GM19455 (cell line): ENCODE measurements at regions not wholly inside any gene's neighbourhood (a gene's known extent, or its start where the extent isn't known, plus 50 kb on each side); places are given as distances from the start of the nearest gene placed in this dataset.

Source experiments
- ATAC-seq: cut with Tn5 transposase; IDR thresholded peaks from one replicate; pipeline ENCODE4 v1.9.1; 2021; ENCODE audit not compliant: unreplicated experiment

DNA sequence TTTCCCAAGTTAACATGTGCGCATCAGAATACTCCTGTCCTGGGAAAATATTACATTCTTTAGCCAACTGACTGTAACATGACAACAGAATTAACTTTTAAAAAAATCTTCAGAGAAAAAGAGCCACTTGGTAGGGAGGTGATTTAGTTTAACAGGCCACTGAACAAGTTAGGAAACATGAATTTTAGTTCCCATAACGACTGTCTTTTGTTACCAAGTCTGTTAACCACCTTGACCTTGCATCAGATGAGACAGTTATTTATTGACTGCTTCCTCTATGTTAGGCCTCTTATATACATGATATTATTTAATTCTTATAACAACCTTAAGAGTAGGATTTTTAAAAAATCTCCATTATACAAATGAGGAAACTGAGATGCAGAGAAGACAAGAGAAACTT is 268.6 kb downstream of the NDFIP2 start:
- ATAC-seq: no peak

DNA sequence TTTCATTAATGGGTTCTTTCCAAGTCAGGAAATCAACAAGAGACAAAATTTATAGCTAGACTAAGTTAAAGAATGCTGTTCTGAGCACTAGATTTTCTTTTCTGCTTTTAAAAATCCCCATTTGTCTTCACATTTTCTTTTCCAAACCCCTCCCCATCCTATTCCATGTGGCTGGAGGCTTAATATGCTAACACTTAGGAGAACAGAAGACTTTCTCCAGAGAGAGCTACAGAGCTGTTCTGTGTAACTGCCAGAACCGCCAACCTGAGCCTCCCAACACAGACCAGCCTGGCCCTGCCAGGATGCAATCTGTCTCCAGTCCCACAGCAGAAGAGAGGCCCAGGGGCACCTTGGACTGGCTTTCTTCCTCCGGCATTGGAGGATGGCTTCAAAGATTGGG is 264.1 kb downstream of the NDFIP2 start:
- no peak for ATAC-seq

DNA sequence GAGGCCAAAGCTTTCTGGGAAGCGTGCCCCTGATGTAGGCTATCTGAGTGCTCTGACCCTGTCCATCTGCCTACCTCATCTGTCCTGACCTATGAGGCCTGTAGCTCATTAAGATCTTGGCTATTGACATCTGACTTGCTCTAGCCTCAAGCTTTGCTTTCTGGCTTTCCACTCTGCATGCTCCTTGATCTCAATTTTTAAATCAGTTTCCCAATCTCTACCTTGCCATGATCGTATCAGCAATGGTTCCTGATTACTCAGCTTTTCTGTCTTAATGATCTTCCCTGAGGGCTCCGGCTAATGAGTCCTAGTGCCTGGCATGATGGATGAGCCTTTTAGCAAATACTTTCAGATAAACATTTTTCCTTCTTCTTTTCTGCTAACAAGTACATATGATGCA is 262.0 kb downstream of the NDFIP2 start:
- ATAC-seq: no peak

DNA sequence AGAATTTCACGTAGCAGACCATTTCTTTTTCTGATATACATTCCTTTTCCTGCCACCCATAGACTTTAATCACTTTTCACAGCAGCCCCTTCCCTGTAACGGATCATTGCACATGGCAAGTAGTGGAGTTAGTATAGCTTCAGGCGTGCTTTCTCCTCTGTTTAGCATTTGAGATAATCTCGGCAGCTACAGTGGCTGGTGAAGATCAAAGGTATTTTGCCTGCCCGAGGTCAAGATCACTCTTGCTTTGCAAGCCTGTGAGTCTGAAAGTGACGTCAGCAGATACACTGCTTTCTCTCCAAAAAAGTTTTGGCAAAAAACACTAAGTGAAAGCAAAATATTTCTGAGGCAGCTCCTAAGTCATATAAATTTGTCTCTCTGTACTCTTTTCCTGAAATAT is 260.0 kb downstream of the NDFIP2 start:
- no peak for ATAC-seq

DNA sequence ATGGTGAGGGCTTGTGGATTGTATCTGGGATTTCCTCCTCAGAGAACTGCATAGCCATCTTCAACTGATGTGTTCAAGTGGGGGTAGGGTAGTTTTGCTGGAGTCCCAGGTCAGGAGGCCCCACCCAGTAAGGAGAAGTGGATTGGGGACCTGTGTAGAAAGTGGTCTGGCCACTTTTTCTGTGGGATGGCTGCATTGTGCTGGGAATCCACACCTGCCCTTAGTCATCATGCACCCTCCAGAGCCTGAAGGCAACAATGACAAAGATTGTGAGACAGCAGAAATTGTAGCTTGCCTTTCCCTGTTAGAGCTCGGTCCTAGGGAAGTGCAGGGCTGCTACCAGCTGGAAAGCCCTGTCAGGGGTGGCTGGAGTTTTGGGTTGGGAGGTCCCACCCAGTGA is 255.4 kb downstream of the NDFIP2 start:
- no peak for ATAC-seq

DNA sequence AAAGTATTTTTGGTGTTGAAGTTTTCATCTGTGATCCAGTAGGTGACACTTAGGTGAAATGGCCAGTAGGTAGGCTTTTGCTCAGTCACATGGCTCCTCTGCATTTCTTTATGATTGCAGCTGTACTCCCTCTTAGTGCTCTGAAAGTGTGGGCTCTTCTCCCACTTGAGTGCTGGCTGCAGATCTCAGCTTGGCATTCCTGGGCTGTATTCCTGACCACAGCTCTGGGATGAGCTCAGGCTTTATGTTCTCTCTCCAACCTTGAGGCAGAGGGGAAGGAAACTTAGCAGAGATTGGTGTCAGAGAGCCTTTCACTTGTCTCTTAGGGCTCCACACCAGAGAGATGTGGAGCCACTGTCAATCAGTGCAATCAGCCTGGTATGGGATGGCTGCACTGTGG is 254.3 kb downstream of the NDFIP2 start:
- ATAC-seq: no peak

DNA sequence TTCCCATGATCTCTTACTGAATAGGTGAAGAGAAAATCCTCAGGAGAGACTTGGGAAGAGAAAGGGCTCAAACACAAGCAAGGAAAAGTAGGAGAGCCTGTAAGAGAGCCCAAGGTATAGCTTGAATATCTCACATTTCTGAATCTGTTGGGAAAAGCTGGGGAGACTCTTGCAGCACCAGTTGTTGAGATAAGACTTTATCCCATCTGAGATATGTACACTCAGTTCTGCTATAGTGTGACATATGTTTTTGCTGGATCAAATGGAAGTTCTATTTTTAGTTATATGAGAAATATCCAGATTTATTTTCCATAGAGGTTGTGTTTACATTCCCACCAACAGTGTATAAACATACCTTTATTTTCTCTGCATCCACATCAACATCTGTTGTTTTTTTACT is 246.1 kb downstream of the NDFIP2 start:
- no peak for ATAC-seq

DNA sequence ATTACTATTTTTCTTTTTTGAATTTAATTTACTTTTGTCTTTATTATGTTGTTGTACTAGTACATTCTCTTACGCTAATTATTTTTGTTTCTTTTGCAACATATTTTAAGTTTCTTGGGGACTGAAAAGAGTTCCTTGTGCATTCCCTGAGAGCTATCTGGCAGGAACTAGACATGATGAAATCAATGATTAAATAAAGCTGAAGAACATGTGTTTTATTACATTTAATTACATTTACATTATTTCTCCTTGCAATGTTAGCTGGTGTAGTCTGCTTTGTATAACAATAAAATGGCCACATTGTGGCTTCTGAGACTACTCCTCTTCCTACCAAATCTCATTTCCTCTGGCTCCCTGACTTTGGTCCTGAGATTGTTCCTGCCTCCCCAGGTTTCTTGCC is 244.9 kb downstream of the NDFIP2 start:
- ATAC-seq: no peak

DNA sequence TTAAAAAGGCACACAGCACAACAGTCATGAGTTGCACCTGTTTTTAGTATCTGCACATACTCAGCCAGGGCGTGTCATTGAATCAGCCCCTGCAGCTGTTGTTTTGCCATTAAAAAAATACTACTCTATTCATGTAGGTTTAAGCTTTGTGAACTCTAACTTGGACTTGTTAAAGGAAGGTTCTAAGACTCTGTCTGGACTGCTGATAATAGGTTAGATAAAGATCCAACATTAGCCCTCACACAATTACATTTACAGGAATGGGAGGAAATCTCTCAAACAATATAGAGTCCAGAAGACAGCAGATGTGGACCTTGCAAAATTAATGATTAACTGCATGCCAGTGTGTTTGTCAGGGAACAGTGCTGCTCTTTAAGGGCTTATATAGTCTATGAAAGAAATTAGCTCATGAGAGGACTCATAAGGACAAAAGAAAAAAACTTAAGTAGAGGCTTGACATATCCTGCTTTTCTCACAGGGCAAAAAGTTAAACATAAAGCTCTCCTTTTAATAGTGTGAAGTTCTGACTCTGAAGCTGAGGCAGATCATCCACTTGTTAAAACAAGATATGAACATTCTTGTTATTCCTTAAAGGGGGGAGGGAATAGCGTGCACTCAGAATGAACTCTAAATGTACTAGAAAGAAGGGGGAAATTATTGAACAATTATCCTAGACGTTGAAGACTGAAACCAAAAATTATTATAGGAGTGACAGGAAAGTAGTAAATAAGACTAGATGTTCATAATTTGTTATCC is 243.6 kb downstream of the NDFIP2 start:
- ATAC-seq: no peak

DNA sequence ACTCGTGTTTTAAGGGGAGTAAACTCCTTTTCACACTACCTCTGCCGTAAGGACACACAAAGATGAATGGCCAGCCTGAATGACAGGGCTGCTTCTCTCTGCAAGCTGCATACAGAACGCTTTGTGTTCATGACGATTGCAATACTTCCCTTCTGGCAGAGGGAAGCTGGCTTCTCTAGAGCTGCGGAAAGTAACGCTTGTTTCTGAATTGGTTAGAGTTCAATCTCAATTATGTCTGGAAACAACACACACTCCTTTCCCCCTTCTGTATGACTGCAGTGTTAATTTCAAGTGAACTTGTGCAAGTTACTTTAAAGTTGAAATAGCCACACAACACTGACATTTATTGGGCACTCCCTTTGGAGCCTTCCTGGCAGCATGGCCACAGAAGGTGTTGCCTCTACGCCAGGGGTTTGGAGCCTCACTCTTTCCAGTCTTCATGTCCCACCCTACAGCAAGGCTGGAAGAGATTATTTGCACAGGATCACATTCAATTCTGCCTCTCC is 242.6 kb downstream of the NDFIP2 start:
- ATAC-seq: no peak

DNA sequence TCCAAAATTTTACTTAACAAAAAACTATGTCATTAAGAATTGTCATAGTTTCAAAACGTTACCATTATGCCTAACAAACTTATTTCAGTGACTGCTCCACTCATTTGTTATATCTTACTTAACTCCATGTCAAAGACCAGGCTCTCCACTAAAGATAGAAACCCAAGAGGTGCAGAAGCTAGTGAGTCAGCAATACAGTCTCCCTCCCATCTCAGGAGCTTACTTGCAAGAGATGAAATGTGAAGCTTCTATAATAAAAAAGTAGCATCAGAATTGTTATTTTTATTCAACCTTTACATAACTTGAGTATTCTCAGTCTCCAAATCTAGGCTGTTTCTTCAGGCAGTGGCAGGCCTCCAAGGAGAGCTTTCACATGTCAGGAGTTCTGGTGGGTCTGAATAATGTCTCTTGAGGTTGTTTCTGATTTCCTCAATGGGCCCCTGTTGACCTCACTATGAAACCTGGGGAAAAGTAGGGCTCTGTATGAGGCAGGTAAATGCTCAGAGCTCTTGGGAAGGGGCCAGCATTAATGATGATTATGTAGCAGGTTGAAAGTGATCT is 242.0 kb downstream of the NDFIP2 start:
- no peak for ATAC-seq

DNA sequence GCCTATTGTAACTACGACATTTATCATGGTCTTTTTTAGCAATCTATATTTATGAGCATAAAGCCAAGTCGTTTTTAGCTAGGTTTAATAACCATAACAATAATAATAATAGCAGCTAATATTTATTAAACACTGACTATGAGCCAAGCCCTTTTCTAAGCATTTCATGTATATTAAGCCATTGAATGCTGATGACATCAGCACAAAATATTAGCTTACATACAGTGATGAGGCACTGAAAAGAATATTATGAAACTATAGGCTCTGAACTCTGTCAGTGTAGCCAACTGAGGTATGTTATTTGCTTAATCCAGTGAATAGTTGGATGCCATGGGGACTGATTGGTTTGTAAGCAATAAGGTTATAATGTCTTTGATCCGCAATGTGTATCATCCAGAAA is 235.2 kb downstream of the NDFIP2 start:
- no peak for ATAC-seq

DNA sequence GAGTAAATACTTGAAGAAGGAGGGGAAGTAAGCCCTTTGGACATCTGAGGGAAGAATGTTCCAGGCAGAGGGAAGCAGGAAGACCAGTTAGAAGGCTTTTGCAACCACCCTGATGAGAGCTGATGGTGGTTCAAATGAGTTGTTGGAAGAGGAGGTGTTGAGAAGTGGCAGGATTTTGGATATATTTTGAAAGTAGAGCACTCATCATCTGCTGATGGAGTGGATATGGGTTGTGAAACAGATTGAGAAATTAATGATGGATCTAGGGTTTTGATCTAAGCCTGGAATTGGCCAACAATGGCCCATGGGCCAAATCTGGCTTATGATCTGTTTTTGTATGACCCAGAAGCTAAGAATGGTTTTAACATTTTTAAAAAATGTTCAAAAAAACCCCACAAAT is 230.7 kb downstream of the NDFIP2 start:
- no peak for ATAC-seq

DNA sequence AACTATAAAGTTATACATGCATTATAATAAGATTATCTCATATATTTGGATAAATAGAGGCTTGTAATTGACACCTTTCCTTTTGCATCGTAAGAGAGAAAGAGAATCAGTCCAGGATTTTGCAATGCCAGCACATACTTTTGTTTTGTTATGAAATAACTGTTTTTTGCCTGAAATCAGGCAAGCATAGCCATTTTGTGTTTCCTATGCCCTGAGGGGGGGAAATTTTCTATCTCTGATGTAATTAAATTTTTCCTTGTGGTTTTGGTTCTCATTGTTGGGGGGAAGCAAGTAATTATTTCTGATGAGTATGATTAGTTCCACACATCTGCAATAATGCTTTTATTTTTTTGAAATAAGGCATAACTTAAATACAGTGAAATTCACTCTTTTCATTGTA is 229.4 kb downstream of the NDFIP2 start:
- no peak for ATAC-seq

DNA sequence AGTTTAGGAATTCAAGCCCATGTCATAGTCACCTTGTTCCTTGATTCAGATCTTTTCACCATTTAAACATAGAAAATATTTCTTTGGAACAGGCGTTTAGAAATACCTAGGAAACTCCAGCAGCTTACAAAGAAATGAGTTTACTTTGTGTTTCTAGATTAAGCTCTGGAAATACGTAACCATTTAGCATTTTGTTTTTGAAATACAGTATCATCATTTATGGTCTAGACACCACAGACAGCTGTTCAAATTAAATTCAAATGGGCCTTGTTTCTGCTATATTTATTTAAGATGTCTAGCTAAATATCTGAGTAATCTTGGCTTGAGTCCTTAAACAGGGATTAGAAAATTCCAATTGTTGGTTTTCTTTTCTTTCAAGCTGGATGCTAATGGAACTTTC is 228.5 kb downstream of the NDFIP2 start:
- no peak for ATAC-seq

DNA sequence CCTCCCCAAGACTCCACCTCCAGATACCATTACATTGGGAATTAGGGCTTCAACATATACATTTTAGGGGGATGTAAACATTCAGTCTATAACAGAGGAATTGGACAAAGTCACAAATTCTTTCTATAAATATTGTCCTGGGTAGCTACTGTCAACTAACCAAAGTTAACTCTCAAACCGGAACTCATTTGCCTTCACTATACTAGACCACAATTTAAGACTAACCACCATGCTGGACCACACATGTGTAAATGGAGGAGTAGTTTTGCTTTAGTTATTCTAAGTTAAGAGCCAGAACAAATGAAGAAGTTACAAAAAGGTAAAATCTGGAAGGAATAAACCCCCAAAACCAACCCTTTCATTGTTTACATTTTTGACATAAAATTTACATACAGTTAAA is 222.8 kb downstream of the NDFIP2 start:
- peak; percentile 84 for ATAC-seq

DNA sequence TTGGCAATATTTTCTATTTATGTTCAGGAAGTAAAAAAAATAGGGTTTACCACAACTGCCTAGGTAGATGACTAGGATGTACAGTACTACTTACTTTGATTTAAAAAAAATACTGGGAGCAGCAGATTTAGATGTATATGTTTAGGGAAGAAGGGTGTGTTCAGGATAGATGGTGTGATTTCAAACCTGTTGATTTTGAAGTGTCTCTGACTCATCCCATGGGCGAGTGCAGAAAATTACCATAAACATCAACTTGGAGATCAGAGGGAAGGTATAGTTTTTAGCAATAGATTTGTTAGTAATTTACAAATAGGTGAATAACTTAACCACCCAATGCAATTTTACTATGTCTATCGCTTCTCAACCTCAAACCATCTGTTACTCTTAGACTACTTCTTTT is 214.8 kb downstream of the NDFIP2 start:
- ATAC-seq: no peak

DNA sequence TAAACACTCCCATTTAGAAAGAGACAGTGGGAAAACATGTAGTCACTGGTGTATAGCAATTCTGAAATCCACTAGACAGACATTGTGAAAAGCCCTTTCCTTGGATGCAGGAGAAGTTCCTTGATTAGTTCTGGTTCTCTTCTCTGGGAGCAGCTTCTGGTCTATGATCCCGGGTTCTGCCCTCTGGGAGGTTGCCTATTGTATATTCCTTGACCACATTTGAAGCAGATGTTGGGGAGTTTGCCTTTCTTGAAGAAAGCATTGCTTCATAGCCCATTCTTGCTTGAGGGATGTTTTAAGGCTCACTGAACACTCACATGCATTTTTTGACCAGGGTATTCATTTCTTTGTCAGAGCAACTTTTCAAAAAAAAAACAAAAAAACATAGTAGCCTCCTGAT is 211.9 kb downstream of the NDFIP2 start:
- ATAC-seq: no peak

DNA sequence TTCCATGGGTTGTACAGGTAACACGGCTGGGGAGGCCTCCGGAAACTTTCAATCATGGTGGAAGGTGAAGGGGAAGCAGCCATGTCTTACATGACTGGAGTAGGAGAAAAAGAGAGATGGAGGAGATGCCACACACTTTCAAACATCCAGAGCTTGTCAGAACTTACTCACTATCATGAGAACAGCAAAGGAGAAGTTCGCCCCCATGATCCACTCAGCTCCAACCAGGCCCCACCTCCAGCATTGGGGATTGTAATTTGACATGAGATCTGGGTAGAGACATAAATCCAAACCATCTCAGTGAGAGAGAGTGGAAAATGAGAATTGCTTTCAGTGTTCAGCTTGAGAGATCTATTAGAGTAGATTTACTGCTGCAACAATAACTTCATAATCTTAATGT is 210.9 kb downstream of the NDFIP2 start:
- ATAC-seq: no peak

DNA sequence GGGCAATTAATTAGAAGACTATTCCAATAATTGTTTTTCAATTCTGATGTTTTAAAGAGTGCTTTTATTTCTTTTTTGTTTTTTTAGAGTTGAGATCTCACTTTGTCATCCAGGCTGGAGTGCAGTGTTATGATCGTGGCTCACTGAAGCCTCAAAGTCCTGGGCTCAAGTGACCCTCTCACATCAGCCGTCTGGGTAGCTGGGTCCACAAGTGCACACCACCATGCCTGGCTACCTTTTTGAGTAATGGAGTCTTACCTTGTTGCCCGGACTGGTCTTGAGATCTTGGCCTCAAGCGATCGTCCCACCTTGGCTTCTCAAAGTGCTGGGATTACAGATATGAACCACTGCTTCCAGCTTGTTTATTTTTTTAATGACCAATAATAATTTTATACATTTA is 207.8 kb downstream of the NDFIP2 start:
- no peak for ATAC-seq

DNA sequence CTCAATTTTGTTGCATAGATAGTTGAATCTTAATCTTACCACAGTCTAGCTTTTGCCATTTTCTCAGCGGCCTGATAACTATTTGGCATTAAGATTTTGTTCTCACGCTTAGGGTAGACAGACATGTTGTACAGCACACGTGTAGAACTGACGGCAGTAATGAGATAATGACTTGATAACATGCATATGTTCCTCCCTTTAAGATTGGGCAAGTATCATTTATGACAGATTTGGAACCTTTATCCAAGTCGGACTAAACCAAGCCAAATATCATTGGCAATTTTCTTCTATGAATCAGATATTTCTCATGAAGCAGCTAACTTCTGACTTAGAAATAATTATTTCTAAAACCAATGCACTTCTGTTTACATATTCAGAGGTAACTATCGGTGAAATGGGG is 205.5 kb downstream of the NDFIP2 start:
- no peak for ATAC-seq

DNA sequence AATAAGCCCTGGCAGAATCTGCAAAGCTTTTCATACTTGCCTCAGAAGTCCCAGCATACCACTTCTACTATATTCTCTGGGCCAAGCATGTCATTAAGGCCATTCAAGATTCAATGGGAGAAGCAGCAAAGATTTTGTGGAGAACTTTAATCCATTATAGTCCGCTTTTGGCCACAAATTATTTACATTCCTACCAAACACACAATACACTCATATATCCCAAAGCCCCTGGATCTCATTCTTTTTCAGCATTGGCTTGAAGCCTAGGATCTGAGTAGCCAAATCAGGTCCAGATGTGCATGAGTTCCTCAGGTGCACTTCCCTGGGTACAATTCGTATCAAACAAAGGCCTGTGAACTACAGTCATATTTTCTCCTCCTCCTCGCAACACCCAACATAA is 203.4 kb downstream of the NDFIP2 start:
- no peak for ATAC-seq

DNA sequence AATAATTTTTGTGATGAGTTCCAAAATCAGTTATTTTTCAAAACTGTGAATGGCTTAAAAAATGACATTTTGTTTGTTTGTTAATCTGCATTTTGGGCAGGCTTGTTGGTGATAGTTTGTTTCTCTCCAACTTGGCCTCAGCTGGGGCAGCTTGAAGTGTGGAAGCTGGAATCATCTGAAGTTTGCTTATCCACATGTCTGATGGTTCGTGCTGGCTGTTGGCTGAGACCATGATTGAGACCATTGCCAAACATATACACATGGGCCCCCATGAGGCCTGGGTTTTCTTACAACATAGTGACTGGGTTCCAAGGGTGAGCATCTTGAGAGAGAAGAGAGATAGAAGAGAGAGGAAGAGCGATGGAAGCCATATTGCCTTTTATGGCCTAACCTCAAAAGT is 201.2 kb downstream of the NDFIP2 start:
- no peak for ATAC-seq
